ENCODE measurements at regions not wholly inside any gene's neighbourhood (a gene's known extent, or its start where the extent isn't known, plus 50 kb on each side); places are given as distances from the start of the nearest gene placed in this dataset.
A peak's percentile ranks its signal among the peaks of the same experiment; 100 is the strongest.

GRCh38 chr5:5685737-5686136 lies 263.3 kb downstream of the ICE1 start:
- DNase-seq (ENCODE audit: low spot score): no peak

GRCh38 chr5:5683174-5683573 lies 260.7 kb downstream of the ICE1 start:
- no peak for DNase-seq (ENCODE audit: low spot score)

- no peak for DNase-seq (ENCODE audit: low spot score)
These were observed 256.4 kb downstream of the ICE1 start for GRCh38 chr5:5678909-5679308.

DNA sequence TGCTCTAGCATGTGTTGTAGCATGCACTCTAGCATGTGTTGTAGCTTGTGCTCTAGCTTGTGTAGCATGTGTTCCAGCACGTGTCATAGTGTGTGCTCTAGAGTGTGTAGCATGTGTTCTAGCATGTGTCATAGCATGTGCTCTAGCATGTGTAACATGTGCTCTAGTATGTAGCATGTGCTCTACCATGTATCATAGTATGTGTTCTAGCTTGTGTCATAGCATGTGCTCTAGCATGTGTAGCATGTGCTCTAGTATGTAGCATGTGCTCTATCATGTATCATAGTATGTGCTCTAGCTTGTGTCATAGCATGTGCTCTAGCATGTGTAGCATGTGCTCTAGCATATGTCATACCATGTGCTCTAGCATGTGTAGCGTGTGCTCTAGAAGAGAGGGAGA lies 255.3 kb downstream of the ICE1 start:
- DNase-seq (ENCODE audit: low spot score): no peak

GRCh38 chr5:5676218-5676617 lies 253.7 kb downstream of the ICE1 start:
- no peak for DNase-seq (ENCODE audit: low spot score)

DNA sequence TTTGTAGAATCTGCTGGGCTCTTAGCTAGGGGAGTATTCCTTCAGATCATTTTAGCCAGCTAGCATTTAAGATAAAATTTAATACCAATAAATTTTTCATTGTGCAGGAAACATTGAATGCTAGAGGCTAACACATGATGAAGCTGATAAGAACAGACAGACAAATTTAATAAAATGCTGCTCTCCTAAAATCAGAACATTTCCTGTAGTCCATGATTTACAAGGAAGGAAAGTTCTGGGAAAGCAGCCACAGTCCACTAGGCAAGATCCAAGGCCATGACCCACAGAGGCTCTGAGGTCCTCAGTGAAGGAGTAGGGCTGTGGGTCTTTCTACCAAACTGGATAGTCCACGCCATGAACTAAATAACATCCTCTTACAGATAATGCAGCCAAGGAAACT lies 253.0 kb downstream of the ICE1 start:
- no peak for DNase-seq (ENCODE audit: low spot score)

DNA sequence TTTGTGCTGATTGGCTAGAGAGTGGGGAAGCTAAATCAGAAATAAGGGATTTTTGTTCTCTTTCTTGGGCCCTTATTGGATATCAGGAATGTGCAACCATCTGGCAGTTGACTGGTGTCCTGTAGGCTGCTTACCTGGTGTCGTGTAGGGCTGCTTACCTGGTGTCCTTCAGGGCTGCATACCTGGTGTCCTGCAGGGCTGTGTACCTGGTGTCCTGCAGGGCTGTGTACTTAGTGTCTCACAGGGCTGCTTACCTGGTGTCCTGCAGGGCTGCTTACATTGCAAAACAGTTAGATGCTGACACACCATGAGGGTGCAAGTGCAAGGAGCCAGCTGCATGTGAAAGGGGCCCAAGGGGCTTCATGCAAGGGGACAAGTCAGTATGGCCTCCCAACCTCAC lies 249.3 kb downstream of the ICE1 start:
- DNase-seq (ENCODE audit: low spot score): no peak

DNA sequence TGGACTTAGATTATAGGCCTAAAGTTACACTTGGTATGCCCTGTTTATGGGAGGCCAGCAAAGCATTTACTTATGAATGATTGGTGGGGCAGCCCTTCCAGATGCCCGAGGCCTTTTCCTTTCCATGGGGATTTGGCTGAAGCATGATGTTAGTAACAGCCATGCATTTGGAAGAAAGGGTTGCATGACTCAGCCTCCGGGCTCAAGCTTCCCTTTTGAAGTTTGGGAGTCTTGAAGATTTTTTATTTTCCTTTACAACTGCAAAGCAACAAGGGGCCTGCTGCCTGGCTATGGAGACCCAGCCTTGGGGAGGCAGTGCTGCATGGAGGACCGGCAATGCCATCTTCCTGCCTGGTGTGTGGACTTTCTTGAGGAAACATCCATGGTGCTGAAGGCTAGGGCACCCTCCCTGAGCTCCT lies 244.7 kb downstream of the ICE1 start:
- no peak for DNase-seq (ENCODE audit: low spot score)

- no peak for DNase-seq (ENCODE audit: low spot score)
These were observed 243.9 kb downstream of the ICE1 start for GRCh38 chr5:5666369-5666768.

DNA sequence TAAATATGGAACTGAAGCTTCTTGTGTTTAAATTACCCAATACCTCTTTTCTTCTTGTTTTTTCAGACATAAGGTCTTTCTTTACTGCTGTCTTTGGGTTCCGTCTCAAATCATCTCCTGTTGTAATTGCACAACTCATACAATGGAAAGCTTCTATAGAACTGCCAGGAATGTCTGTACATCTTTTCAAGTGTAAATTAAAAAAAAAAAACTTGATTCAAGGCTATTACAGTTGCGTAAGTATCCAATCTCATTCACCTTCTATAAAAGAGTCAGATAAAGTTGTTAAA lies 243.5 kb downstream of the ICE1 start:
- DNase-seq (ENCODE audit: low spot score): no peak

DNA sequence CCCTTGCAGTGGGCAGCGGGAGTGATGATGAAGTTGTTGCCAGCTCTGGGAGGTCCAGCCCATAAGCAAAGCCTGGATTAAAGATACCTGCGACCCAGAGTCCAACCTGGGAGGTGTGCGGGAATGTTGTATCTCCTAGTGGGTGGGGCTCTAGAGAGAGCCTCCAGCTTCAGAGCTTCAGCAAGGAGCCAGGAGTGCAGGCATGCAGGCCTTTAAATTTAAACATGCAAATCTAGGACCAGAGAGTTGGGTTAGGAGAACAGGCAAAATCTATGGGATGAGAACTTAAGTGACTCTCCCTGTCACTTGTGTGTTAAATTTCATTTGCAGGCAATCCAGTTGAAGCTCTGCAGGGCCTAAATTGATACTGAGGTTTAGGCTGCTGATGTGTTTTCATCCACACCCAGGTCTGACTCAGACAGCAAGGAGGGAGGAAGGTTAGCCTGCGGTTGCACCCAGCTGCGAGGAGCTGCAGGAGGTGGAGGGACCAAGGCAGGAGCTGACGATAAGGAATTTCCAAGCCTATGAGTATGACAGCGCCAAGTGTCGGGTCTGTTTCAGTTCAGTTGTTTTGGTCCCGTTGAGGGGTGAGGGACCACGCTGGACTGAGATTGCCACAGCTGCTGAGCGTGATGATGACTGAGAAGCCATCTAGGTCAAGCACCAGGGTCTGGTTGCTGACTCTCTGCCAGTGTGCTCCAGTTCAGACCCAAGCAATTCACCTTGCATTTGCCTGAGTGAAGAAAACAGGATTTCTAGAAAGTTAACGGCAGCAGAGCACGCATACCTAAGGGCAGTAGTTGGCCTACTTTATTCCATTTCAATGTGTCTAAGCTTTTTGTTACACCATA lies 243.0 kb downstream of the ICE1 start:
- DNase-seq (ENCODE audit: low spot score): no peak

GRCh38 chr5:5658889-5659465 lies 236.5 kb downstream of the ICE1 start:
- DNase-seq (ENCODE audit: low spot score): no peak

DNA sequence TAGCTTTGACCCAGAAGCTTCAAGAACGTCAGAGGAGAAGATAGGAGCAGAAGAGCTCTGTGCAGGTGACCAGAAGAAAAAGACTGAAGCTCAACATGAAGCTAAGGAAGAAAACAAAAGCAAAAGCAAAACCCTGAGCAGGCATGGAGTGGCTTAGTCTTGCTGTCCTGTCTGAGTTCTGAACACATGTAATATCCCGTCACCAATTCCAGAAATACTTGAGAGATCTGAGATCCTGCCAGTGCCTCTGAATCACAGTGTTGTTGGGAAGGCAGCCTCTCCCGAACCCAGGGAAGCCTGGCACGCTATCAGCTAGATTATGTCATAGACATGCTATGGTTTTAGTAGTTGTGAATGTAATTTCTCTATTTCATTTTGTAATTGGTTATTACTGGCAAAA lies 235.7 kb downstream of the ICE1 start:
- DNase-seq (ENCODE audit: low spot score): peak; percentile 14

DNA sequence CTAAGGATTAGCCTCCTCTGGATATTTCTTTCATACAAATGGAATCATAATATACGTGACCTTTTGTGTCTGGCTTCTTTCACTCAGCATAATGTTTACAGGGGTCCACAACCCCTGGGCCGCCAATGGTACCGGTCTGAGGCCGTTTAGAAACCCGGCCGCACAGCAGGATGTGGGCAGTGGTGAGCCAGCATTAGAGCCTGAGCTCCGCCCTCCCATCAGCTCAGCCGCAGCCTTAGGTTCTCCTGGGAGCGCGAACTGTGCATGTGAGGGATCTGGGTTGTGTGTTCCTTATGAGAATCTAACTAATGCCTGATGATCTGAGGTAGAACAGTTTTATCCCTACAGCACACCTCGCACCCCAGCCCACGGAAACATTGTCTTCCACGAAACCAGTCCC lies 229.7 kb downstream of the ICE1 start:
- DNase-seq (ENCODE audit: low spot score): no peak

DNA sequence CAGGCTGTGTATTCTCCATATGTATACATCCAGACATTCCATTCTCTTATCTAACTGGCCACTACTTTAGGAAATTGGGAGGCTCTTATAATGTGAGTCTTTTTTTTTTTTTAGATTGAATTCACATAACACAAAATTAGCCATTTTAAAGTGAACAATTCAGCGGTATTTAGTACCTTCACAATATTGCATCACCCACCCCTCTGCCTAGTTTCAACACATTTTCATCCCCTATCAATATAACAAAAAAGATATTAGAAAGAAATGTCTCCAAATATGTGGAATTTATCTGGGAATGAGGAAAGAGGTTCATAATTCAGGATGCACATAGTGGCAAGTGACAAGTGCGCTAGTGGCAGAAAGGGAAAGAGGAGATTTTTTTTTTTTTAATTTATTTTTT lies 228.5 kb downstream of the ICE1 start:
- DNase-seq (ENCODE audit: low spot score): no peak

DNA sequence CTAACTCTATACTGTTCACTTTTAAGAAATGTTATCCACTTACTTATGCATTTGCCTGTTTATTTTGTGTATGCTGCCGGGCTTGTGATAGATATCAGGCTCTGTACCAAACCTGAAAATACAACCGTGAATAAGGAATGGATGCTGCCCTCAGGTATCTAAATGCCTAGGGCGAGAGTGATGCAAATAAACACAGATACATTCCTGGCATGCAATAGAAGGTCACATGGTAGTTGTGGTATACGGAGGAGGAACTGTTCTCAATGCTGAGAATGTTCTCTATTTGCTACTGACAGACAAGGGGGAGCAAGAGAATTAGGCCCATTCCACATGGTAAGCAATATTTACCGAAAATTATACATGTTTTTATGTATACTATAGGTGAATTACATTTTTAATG lies 227.8 kb downstream of the ICE1 start:
- DNase-seq (ENCODE audit: low spot score): no peak

DNA sequence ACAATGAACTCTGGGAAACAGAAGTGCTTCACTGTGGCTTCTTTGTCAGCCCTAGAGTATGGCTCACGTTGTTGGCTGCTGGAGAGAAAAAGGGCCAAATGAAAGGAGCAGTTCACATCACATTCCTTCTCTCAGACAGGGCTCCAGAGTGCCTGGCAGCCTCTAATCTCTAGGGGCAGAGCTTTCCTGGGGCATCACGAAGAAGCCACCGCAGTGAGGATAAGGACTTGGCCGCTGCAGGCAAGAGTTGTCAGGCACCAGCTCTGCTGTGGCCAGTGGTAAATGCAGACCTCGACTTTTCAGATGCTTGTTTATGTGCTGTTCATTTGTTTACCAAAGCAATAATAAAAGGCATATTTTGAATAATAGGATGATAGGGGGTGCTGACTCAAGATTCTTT lies 227.2 kb downstream of the ICE1 start:
- DNase-seq (ENCODE audit: low spot score): no peak

DNA sequence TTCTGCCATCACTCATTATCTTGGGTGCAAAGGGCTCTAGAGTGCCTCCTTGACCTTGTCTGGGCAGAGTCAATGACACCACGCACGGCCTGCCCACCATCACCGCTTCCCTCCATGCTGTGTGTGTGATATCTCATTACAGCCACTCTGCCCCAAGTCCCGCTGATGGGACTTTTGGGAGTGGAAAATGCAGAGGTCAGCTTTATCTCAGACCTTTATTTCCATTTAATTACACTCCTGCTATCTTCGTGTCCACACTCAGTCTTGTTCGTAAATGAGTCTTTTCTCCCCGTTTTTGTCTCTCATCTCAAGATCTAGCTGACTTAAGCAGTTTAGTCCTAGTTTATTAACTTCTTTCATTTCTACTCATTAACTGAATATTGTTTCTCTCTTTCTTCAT lies 226.2 kb downstream of the ICE1 start:
- no peak for DNase-seq (ENCODE audit: low spot score)

DNA sequence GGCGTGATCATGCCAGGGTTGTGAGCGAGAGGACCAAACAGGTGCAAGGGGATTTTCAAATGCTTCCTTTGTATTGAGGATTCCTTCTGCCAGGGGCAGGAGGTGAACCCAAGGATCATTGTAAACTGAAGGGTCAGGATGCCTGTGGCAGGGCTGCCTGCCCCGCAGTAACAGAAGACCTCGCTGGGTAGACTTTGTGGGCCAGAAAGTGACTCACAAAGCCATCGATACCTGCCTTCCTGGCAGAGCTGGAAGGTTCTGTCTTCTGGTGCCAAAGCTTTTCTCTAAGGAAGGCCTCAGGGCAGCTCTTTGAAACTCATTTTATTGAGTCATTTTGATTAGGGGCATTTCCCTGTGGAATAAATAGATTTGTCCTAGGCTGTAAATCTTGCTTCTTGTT lies 223.4 kb downstream of the ICE1 start:
- no peak for DNase-seq (ENCODE audit: low spot score)

- no peak for DNase-seq (ENCODE audit: low spot score)
These were observed 222.7 kb downstream of the ICE1 start for GRCh38 chr5:5645198-5645597.

- DNase-seq (ENCODE audit: low spot score): no peak
These were observed 221.8 kb downstream of the ICE1 start for GRCh38 chr5:5644249-5644648.

DNA sequence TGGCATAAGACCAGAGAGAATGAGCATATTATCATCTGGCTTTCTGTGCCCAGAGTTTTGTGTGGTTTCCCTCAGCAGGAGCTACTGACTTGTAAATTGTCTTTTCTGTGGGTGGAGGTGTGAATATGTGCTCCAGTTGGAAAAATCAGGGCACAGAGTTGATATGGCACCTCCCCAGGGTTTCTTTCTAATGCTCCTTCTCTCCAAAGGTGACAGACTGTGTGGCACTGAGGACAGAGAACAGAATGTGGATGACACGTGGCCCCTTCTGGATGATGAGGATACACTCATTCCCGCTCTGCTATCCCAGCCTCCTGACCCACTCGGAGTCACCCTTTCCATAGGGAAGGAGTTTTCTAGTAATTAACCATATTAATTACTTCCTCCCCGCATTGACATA lies 221.0 kb downstream of the ICE1 start:
- no peak for DNase-seq (ENCODE audit: low spot score)

GRCh38 chr5:5638211-5638610 lies 215.7 kb downstream of the ICE1 start:
- no peak for DNase-seq (ENCODE audit: low spot score)

DNA sequence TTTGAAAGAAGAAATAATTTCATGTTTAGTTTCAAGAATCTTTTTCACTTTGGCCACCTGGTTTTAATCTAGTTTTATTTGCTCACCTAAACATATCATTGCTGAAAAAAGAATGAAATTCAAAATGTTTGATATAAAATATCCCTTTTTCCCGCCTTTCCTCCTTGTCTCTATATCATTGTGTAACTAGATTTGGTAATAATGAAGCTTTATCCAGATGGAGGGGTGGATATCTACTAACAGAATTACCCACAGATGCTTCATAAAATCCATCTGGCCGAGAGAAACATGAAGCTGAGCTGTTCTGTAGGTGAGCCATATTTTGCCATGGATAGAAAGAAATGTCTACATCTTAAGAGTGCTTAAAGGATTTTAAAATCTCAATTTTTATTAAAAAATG lies 214.7 kb downstream of the ICE1 start:
- DNase-seq (ENCODE audit: low spot score): no peak
